Muscle of leg (tissue), 3 donors: ENCODE measurements at regions not wholly inside any gene's neighbourhood (a gene's known extent, or its start where the extent isn't known, plus 50 kb on each side); places are given as distances from the start of the nearest gene placed in this dataset.
A peak's percentile ranks its signal among the peaks of the same experiment; 100 is the strongest.

Experiments
- DNase-seq: peaks from one replicate; pipeline ENCODE4 v3.0.0; 2013
- H3K27ac ChIP-seq: one replicate; pipeline ENCODE4 v1.5.1; 2013; ENCODE audit warnings: mild to moderate bottlenecking, low read length, control low read depth
- H3K27me3 ChIP-seq: one replicate; pipeline ENCODE4 v1.6.1; 2013; ENCODE audit warnings: low read length; ENCODE audit not compliant: control insufficient read depth, insufficient read depth
- H3K36me3 ChIP-seq: one replicate; pipeline ENCODE4 v1.6.1; 2013; ENCODE audit warnings: low read length; ENCODE audit not compliant: control insufficient read depth, insufficient read depth
- H3K4me1 ChIP-seq: one replicate; pipeline ENCODE4 v1.6.1; 2013; ENCODE audit warnings: low read length; ENCODE audit not compliant: control insufficient read depth, insufficient read depth
- H3K4me3 ChIP-seq: one replicate; pipeline ENCODE4 v1.5.1; 2013; ENCODE audit warnings: low read length, control low read depth
- H3K9me3 ChIP-seq: replicated peaks from 2 replicates; pipeline ENCODE4 v1.6.1; 2013; ENCODE audit warnings: low read depth, low read length; ENCODE audit not compliant: control insufficient read depth
- WGBS: methylation state at CpG from one replicate; pipeline ENCODE4 v1.1.5; 2013; ENCODE audit warnings: missing lambda C conversion rate; ENCODE audit not compliant: insufficient coverage; 5-methylcytosine and 5-hydroxymethylcytosine counted together

GRCh38 chr9:32220750-32221149, 163.7 kb upstream of the ACO1 start:
- H3K36me3 ChIP-seq: no peaks in the 10 kb centered on the region
- H3K27ac ChIP-seq: no peak overlapping the region
- WGBS: no CpG with 5 or more reads among the region's 2 CpGs
- H3K9me3 ChIP-seq: no peaks in the 10 kb centered on the region
- no peak for DNase-seq
- H3K4me1 ChIP-seq: no peaks in the 10 kb centered on the region
- no peak overlapping the region for H3K4me3 ChIP-seq
- H3K27me3 ChIP-seq: no peaks in the 10 kb centered on the region

GRCh38 chr9:32234451-32234850, 150.0 kb upstream of the ACO1 start:
- 35% methylated on average over 2 of the region's 2 CpGs for WGBS
- Histone ChIP-seq H3K27me3 (no peaks in the 10 kb centered on the region), H3K36me3 (no peaks in the 10 kb centered on the region)

DNA sequence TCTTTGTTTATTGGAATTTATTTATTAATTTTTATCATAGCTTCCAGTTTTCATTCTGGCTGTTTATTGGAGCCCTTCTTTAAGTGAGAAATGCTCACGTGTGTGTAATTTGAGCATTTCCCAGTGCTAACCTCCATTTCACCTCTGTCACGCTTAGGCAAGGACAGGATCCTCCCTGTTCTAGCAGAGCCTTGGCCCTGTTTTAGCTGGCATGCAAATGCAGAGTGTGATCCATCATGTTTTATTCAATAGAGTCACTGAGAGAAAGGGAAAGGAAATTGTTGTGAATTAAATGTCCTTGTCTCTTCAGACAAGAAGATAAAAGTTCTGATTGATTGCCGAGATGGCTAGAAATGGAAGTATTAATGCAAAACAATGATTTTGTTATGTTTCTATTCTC, 137.3 kb upstream of the ACO1 start:
- Histone ChIP-seq H3K36me3 (no peaks in the 10 kb centered on the region), H3K4me1 (no peaks in the 10 kb centered on the region), H3K27ac (no peak overlapping the region), H3K27me3 (no peaks in the 10 kb centered on the region), H3K9me3 (no peaks in the 10 kb centered on the region), H3K4me3 (no peak overlapping the region)
- peak; percentile 11 for DNase-seq
- no CpG with 5 or more reads among the region's 3 CpGs for WGBS

More at GRCh38 chr9:32234451-32234850, 150.0 kb upstream of the ACO1 start:
- H3K4me3 ChIP-seq: no peak overlapping the region
- no peak overlapping the region for H3K27ac ChIP-seq
- no peaks in the 10 kb centered on the region for H3K4me1 ChIP-seq
- DNase-seq: no peak
- no peaks in the 10 kb centered on the region for H3K9me3 ChIP-seq

GRCh38 chr9:32248189-32248712, 136.2 kb upstream of the ACO1 start:
- H3K27me3 ChIP-seq: no peaks in the 10 kb centered on the region
- no peaks in the 10 kb centered on the region for H3K4me1 ChIP-seq
- H3K4me3 ChIP-seq: no peak overlapping the region
- WGBS: no CpG with 5 or more reads among the region's 2 CpGs
- H3K36me3 ChIP-seq: no peaks in the 10 kb centered on the region
- no peaks in the 10 kb centered on the region for H3K9me3 ChIP-seq
- H3K27ac ChIP-seq: no peak overlapping the region
- no peak for DNase-seq

DNA sequence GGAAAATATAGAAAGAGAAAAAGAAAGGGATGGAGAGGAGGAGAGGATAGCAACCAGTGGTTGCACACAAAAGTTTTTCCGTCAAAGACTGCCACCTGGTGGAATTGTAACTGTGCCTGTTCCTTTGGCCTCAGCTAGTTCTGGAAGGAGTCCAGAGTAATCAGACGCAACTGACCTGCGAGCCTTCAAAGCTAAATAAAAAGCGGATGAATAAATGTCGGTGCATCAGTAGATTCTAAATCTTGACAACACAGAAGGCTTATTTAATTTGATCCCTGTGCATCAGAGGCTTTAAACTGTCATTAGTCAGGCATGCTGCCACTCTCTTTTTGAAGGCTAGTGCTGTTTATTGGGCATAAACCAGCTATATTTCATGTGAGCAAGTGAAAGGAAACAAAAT, 132.9 kb upstream of the ACO1 start:
- 0% methylated on average over 1 of the region's 5 CpGs for WGBS
- Histone ChIP-seq H3K4me3 (no peak overlapping the region), H3K27ac (no peak overlapping the region), H3K4me1 (no peaks in the 10 kb centered on the region), H3K9me3 (no peaks in the 10 kb centered on the region), H3K36me3 (no peaks in the 10 kb centered on the region), H3K27me3 (no peaks in the 10 kb centered on the region)
- peak; percentile 83 for DNase-seq

DNA sequence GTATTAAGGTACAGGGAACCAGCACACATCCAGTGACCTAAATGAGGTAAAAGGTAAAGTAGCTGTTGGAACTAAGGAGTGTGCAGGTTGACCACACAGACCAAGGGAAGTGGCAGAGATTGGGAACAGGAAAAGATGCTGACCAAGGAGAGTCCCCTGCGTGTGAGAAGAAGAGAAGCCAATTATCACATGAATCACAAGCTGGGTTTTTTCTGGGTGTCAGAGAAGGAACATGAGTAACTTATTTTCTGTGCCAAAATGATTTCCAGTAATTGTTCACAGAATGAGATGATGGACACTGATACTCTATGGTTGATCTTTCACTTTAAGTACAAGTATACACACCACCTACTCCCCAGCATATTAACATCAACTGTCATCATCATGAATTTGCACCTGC, 130.7 kb upstream of the ACO1 start:
- no peaks in the 10 kb centered on the region for H3K27me3 ChIP-seq
- 55% methylated on average over 1 of the region's 1 CpG for WGBS
- no peaks in the 10 kb centered on the region for H3K9me3 ChIP-seq
- no peak for DNase-seq
- H3K4me3 ChIP-seq: no peak overlapping the region
- H3K4me1 ChIP-seq: no peaks in the 10 kb centered on the region
- H3K27ac ChIP-seq: no peak overlapping the region
- no peaks in the 10 kb centered on the region for H3K36me3 ChIP-seq

DNA sequence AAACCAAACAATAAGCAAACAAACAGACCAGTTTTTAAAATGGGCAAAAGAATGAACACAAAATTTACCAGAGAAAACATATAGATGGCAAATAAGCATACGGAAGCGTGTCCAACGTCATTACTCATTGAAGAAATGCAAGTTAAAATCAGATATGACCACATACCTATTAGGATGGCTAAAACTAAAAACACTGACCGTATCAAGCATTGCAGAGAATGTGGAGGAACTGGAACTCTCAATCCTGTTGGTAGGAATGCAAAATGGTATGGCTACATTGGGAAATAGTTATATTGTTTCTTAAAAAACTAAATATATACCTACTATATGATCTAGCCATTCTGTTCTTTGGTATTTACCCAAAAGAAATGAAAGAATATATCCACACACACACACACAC, 129.4 kb upstream of the ACO1 start:
- no peak overlapping the region for H3K4me3 ChIP-seq

DNA sequence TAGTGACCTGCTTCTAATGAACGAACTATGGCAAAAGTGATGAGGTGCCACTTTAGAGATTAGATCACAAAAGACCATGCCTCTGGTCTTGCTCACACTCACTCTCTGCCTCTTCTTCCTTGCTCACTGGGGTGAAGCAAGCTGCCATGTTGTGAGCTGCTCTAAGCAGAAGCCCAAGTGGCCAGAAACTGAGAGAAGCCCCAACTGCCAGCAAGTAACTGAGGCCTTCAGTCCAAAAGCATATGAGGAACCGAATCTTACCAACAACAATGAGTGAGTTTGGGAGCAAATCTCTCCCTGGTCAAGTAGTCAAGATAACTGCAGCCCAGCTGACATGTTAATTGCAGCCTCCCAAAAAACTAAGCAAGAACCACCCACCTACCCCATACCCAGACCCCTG, 126.0 kb upstream of the ACO1 start:
- H3K4me1 ChIP-seq: no peaks in the 10 kb centered on the region
- H3K27ac ChIP-seq: no peak overlapping the region
- H3K27me3 ChIP-seq: no peaks in the 10 kb centered on the region
- H3K4me3 ChIP-seq: no peak overlapping the region
- H3K36me3 ChIP-seq: no peaks in the 10 kb centered on the region
- no peaks in the 10 kb centered on the region for H3K9me3 ChIP-seq
- WGBS: no CpG with 5 or more reads among the region's 2 CpGs
- DNase-seq: no peak

More for the DNA sequence above, 129.4 kb upstream of the ACO1 start:
- H3K36me3 ChIP-seq: no peaks in the 10 kb centered on the region
- no peaks in the 10 kb centered on the region for H3K4me1 ChIP-seq
- DNase-seq: no peak
- no peak overlapping the region for H3K27ac ChIP-seq
- H3K9me3 ChIP-seq: no peaks in the 10 kb centered on the region
- no CpG with 5 or more reads among the region's 4 CpGs for WGBS
- no peaks in the 10 kb centered on the region for H3K27me3 ChIP-seq

GRCh38 chr9:32260151-32260862, 124.1 kb upstream of the ACO1 start:
- H3K36me3 ChIP-seq: no peaks in the 10 kb centered on the region
- no peak for DNase-seq
- no peaks in the 10 kb centered on the region for H3K9me3 ChIP-seq
- H3K4me3 ChIP-seq: no peak overlapping the region
- no peaks in the 10 kb centered on the region for H3K27me3 ChIP-seq
- no peak overlapping the region for H3K27ac ChIP-seq
- WGBS: 83% methylated on average over 5 of the region's 6 CpGs
- no peaks in the 10 kb centered on the region for H3K4me1 ChIP-seq

DNA sequence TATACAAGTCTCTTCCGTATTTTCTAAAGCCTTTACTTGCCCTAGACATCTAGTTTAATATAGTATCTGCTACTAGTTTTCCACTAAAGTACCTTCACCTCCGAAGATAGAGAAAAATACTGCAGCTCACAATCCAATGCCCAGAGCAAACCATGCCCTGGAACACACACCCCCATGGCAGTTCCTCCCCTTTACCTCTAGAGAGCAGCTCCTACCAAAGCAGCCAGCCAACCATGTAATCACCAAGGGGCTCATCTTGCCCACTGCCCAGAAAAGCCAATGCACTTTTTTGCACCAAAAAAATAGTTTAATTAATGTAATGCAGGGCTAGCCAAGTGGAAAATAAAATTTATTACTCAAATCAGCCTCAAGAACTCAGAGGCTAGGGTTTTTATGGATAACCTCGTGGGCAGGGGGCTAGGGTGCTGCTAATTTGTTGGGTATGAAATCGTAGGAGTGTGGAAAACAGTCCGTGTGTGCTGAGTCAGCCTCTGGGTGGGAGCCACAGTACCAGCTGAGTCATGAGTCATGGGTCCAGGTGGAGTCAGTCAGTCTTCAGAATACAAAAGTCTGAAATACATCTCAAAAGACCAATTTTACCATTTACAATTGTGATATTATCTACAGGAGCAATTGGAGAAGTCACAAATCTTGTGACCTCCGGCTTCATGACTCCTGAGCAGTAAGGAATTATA, 120.1 kb upstream of the ACO1 start:
- Histone ChIP-seq H3K4me1 (no peaks in the 10 kb centered on the region), H3K27ac (no peak overlapping the region), H3K9me3 (no peaks in the 10 kb centered on the region), H3K36me3 (no peaks in the 10 kb centered on the region), H3K4me3 (no peak overlapping the region), H3K27me3 (no peaks in the 10 kb centered on the region)
- 38% methylated on average over 3 of the region's 6 CpGs for WGBS
- DNase-seq: no peak
